GM12878 (cell line): ENCODE measurements at regions not wholly inside any gene's neighbourhood (a gene's known extent, or its start where the extent isn't known, plus 50 kb on each side); places are given as distances from the start of the nearest gene placed in this dataset.

ENCODE experiments used
- CHD2 ChIP-seq: IDR thresholded peaks from 2 replicates; pipeline ENCODE4 v1.6.1; 2011; ENCODE audit warnings: low read depth, low read length, improper control_type of control experiment, borderline replicate concordance
- JUNB ChIP-seq: IDR thresholded peaks from 2 replicates; pipeline ENCODE4 v1.6.1; 2016; ENCODE audit warnings: antibody characterized with exemption, mild to moderate bottlenecking
- MYC ChIP-seq: IDR thresholded peaks from 2 replicates; pipeline ENCODE4 v1.6.1; 2011; ENCODE audit warnings: mild to moderate bottlenecking, low read length, moderate library complexity, inconsistent platforms; ENCODE audit not compliant: insufficient read depth, insufficient replicate concordance, insufficient read length, severe bottlenecking
- POLR2A ChIP-seq: IDR thresholded peaks from 2 replicates; pipeline ENCODE4 v1.6.1; 2011; ENCODE audit warnings: low read depth, mild to moderate bottlenecking, low read length
- SP1 ChIP-seq: IDR thresholded peaks from one replicate; pipeline ENCODE4 v1.6.1; 2011; ENCODE audit warnings: low read depth, low read length
- YY1 ChIP-seq: IDR thresholded peaks from 2 replicates; pipeline ENCODE4 v1.6.1; 2011; ENCODE audit warnings: low read depth, mild to moderate bottlenecking, low read length
- ZNF24 ChIP-seq: fragments of 450-650 bp; IDR thresholded peaks from 2 replicates; pipeline ENCODE4 v1.6.1; 2017; ENCODE audit warnings: antibody characterized with exemption, mild to moderate bottlenecking
- TF ChIP-seq, protein P1 (sequence below), 3 experiments: IDR thresholded peaks in 2 of 3; conservative IDR thresholded peaks in 1 of 3; 2 replicates each; pipeline ENCODE4 v1.5.1; 2011; ENCODE audit warnings: low read depth in 3 of 3, low read length in 3 of 3, mild to moderate bottlenecking in 3 of 3, control low read depth in 2 of 3, moderate library complexity in 2 of 3, inconsistent platforms in 1 of 3, mixed read lengths in 1 of 3; ENCODE audit not compliant: control insufficient read depth in 2 of 3, insufficient read depth in 1 of 3; ENCODE audit errors: extremely low read depth in 1 of 3
- TF ChIP-seq, protein P2 (sequence below): IDR thresholded peaks from 2 replicates; pipeline ENCODE4 v1.6.1; 2011; ENCODE audit warnings: borderline replicate concordance, low read depth, mild to moderate bottlenecking, moderate library complexity, mixed read lengths, low read length; ENCODE audit not compliant: insufficient read depth; ENCODE audit errors: extremely low read length

DNA sequence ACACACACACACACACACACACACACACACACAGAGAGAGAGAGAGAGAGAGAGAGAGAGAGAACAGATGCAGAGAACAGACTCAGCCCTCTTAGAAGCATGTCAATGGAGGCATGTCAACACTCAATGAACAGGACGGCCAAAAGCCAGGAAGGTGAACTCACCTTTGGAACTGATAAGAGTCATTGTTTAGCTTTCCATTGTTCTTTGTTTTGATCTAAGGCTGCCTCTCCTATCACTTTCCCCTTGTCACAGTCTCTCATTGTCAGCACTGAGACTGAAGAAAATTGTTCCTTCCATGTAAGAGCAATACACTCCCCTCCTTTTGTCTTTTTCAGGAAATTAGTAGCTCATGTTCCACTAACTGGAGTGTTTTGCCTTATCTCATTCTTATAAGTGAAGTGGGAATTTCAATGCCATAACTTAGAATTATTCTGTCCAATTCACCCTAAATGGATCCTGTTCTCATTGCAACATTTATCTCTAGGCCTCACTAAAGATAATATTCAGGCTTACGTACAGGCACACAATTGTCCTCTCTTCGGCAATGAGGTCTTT lies 218.0 kb downstream of the DUSP6 start:
- TF ChIP-seq MYC (no peak), CHD2 (no peak), YY1 (no peak), POLR2A (no peak), ZNF24 (no peak), SP1 (no peak), JUNB (no peak)
- TF ChIP-seq, protein P1, sequence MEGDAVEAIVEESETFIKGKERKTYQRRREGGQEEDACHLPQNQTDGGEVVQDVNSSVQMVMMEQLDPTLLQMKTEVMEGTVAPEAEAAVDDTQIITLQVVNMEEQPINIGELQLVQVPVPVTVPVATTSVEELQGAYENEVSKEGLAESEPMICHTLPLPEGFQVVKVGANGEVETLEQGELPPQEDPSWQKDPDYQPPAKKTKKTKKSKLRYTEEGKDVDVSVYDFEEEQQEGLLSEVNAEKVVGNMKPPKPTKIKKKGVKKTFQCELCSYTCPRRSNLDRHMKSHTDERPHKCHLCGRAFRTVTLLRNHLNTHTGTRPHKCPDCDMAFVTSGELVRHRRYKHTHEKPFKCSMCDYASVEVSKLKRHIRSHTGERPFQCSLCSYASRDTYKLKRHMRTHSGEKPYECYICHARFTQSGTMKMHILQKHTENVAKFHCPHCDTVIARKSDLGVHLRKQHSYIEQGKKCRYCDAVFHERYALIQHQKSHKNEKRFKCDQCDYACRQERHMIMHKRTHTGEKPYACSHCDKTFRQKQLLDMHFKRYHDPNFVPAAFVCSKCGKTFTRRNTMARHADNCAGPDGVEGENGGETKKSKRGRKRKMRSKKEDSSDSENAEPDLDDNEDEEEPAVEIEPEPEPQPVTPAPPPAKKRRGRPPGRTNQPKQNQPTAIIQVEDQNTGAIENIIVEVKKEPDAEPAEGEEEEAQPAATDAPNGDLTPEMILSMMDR (IDR thresholded peaks at IDR 0.05 in 2 of 3, conservative IDR thresholded peaks at IDR 0.05 in 1 of 3; ENCODE audit: control insufficient read depth in 2 of 3, extremely low read depth in 1 of 3, insufficient read depth in 1 of 3, low read depth in 3 of 3, low read length in 3 of 3) = no peak
- TF ChIP-seq, protein P2, sequence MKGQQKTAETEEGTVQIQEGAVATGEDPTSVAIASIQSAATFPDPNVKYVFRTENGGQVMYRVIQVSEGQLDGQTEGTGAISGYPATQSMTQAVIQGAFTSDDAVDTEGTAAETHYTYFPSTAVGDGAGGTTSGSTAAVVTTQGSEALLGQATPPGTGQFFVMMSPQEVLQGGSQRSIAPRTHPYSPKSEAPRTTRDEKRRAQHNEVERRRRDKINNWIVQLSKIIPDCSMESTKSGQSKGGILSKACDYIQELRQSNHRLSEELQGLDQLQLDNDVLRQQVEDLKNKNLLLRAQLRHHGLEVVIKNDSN = no peak
